HG02610 (cell line): ENCODE measurements at regions not wholly inside any gene's neighbourhood (a gene's known extent, or its start where the extent isn't known, plus 50 kb on each side); places are given as distances from the start of the nearest gene placed in this dataset.

Source experiments
- ATAC-seq: cut with Tn5 transposase; IDR thresholded peaks from one replicate; pipeline ENCODE4 v1.9.1; 2021; ENCODE audit warnings: mild to moderate bottlenecking, moderate library complexity; ENCODE audit not compliant: unreplicated experiment

GRCh38 chr1:17967623-17968255 lies 139.9 kb upstream of the IGSF21 start:
- no peak for ATAC-seq

- peak; percentile 46 for ATAC-seq
Observed at GRCh38 chr1:17970757-17971156, 136.8 kb upstream of the IGSF21 start.

GRCh38 chr1:17973694-17974093 lies 133.9 kb upstream of the IGSF21 start:
- ATAC-seq = no peak

- ATAC-seq = no peak
Observed at GRCh38 chr1:17976854-17977253, 130.7 kb upstream of the IGSF21 start.

DNA sequence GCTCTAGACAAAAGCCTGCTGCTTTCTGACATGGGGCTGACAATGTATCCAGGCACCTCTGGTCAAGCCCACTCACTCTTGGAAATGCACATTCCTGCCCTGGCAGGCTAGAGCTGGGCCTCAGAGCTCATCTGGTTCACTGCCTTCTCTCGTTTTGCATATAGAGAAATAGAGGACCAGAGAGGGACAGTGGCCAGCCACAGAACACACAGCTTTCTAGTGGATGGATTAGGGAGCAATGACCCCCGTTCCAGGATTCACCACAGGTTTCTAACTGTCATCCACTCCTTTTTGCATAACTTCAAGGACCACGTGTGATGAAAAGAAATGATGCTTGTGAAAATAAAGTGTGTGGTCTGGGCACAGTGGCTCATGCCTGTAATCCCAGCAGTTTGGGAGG lies 129.6 kb upstream of the IGSF21 start:
- ATAC-seq = no peak

- no peak for ATAC-seq
Observed at GRCh38 chr1:17979815-17980214, 127.8 kb upstream of the IGSF21 start.

- no peak for ATAC-seq
Observed at GRCh38 chr1:17982197-17982596, 125.4 kb upstream of the IGSF21 start.

GRCh38 chr1:17984583-17984982 lies 123.0 kb upstream of the IGSF21 start:
- ATAC-seq = no peak

GRCh38 chr1:17986156-17986555 lies 121.4 kb upstream of the IGSF21 start:
- ATAC-seq = no peak

- no peak for ATAC-seq
Observed at GRCh38 chr1:17990401-17990800, 117.2 kb upstream of the IGSF21 start.

DNA sequence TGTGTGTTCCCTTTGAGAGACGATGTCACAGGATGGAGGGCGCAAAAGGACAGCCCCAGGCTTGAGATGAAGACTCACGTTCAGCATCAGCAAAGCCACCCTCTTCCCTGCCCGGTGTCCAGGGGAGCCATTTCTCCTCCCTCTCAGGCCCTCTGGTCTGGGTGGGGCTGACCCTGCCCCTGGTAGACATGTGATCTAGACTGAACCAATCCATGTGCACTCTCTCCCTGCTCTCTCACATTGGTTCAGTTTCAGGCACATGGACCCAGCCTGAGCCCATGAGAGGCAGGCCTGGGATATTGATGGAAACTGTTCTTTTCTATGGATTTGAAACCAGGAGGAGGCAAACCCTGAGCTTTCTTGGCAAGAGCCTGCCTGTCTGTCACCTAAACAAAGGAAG lies 115.6 kb upstream of the IGSF21 start:
- ATAC-seq = no peak

GRCh38 chr1:17992800-17993199 lies 114.8 kb upstream of the IGSF21 start:
- ATAC-seq = no peak

DNA sequence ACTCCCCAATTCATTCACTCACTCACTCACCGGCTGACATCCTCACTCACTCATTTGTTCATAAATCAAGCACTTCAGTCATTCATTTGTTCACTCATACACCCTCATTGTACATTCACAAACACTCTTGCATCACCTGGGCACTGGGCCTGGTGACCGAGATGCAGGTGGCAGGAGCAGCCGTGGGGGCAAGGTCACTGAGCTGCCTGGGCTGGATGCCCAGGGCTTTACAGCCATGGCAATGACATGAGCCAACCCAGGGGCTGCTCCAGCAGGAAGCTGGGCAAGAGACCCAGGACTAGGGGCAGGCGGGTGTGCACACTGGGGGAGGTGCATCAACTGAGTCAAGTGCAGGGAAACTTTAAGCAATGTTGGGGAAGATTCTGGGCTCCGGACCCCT lies 113.6 kb upstream of the IGSF21 start:
- ATAC-seq = no peak

DNA sequence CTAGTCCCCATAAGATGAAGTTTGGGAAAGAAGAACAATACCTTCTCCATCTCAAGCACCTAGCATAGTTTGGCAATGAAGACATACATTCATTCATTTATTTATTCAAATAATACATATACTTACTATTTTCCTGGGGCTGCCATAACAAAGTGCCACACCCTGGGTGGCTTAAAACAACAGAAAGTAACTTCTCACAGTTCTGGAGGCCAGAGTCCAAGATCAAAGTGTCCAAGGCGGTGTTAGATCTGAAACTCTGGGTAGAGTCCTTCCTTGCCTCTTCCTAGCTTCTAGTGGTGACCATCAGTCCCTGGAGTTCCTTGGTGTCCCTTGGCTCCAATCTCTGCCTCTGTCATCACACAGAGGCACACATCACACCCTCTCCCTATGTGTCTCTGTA lies 112.1 kb upstream of the IGSF21 start:
- no peak for ATAC-seq

- no peak for ATAC-seq
Observed at GRCh38 chr1:17998889-17999288, 108.7 kb upstream of the IGSF21 start.

- no peak for ATAC-seq
Observed at GRCh38 chr1:17999884-18000283, 107.7 kb upstream of the IGSF21 start.

DNA sequence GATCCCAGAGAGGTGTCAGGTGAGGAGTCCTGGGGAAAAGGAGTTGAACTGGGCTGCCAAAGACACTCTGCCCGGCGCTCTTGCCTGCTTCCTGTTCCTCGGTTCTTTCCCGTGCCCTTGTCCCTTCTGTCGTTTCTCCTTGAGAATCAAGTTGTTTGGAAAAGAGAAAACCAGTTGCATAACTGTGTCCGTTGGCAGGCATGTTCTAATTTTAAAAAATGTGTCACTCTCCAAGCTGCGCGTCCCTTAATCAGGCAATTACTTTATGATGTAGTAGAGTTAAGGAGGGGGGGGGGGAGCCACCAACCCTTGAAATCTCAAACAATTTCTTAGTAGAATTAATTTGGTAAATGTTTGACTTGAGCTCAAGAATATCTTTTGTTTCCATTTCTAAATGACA lies 105.9 kb upstream of the IGSF21 start:
- ATAC-seq = no peak

GRCh38 chr1:18004278-18004677 lies 103.3 kb upstream of the IGSF21 start:
- ATAC-seq = no peak

DNA sequence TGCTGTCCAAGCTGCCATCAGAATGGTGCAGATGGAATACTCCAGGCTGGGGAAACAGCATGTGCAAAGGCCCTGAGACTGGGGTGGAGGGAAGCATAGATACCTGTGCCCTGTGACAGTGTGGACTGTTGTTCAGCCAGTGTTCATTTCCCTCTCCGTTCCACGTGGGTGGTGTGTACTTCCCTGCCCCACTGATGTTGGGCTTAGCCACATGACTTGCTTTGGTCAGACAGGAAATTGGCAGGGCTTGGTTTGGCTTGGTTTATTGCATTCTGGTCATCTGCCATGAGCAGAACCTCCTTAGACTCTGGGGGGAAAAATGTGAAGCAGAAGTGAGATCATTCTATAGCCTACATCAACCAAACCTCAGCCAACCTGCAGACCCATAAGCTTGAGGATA lies 102.4 kb upstream of the IGSF21 start:
- ATAC-seq = no peak

- no peak for ATAC-seq
Observed at GRCh38 chr1:18007391-18008041, 100.1 kb upstream of the IGSF21 start.

GRCh38 chr1:18008081-18008480 lies 99.5 kb upstream of the IGSF21 start:
- ATAC-seq = no peak

GRCh38 chr1:18009055-18009454 lies 98.5 kb upstream of the IGSF21 start:
- no peak for ATAC-seq

DNA sequence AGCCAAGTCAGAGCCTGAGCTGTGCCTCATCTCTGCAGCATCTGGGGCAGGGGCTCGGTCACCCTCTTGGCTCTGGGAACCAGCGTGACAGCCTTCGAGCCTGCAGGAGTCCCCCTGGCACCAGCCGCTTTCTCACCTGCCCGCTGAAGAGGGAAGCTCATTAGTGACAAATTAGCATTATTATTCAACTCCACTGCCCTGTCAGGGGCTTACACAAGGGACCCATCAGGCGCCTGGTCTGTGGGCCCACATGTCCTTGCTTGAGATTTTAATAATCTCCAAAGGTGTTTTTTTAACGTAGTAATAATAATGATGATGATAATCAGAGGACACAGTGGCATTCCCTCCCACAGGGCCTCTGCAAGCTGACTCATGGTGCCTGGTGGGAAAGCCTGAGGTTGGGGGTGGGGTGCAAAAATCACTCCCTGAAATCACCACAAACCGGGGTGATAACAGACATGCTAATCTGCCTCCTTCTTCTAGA lies 98.1 kb upstream of the IGSF21 start:
- ATAC-seq = no peak
